HCT116 (cell line): ENCODE measurements at regions not wholly inside any gene's neighbourhood (a gene's known extent, or its start where the extent isn't known, plus 50 kb on each side); places are given as distances from the start of the nearest gene placed in this dataset.

ENCODE experiments used
- ATAC-seq: fragments of 200-7000 bp; cut with Tn5 transposase; 2 replicates; pipeline ENCODE4 v1.9.1; 2020; ENCODE audit warnings: mild to moderate bottlenecking, moderate library complexity
- BruUV-seq: library from RNA; stranded (reverse); fragments of 400-500 nt; replicated peaks from 2 replicates; lab custom pipeline; 2021; lab: Mats Ljungman, UMichigan
- CTCF ChIA-PET: fragments of 300-600 bp; sonication (Branson Sonifier 250); formaldehyde crosslinking; loops from one replicate; lab custom pipeline; 2021; ENCODE audit warnings: antibody characterized with exemption; lab: Charles Lee
- POLR2A ChIA-PET: fragments of 300-600, 350-600 bp; sonication (Branson Sonifier 250); formaldehyde crosslinking; loops from one replicate; lab custom pipeline; 2021; ENCODE audit warnings: antibody characterized with exemption; lab: Charles Lee
- RAD21 ChIA-PET, 2 experiments: fragments of 300-600 bp; sonication (Branson Sonifier 250); formaldehyde crosslinking; loops; one replicate each; lab custom pipeline; 2023; ENCODE audit warnings: low total read pairs in 2 of 2; ENCODE audit not compliant: uncharacterized antibody in 2 of 2, unreplicated experiment in 2 of 2, low non-redundant PET in 1 of 2; lab: Charles Lee
- DNase-seq: peaks from one replicate; pipeline ENCODE4 v3.0.0-alpha.2; 2010; ENCODE audit warnings: low read depth, low spot score
- H2AFZ ChIP-seq: fragments of 200-600 bp; shearing (Covaris generic), sonication (generic); 2 replicates; pipeline ENCODE4 v1.6.1; 2017; ENCODE audit warnings: low read depth, mixed run types, mixed read lengths, antibody characterized with exemption, low read length; ENCODE audit not compliant: poor library complexity, severe bottlenecking
- H3K27ac ChIP-seq: 2 replicates; pipeline ENCODE4 v1.5.1; 2012; ENCODE audit warnings: low read depth, low read length
- H3K27me3 ChIP-seq: fragments of 200-600 bp; sonication (generic); 2 replicates; pipeline ENCODE4 v1.6.1; 2016; ENCODE audit warnings: mixed run types, low read length, mixed read lengths; ENCODE audit not compliant: insufficient read depth
- H3K36me3 ChIP-seq, 2 experiments: fragments of 200-500 bp in 1 of 2; fragments of 200-600 bp in 1 of 2; sonication (Bioruptor generic) in 1 of 2; sonication (generic) in 1 of 2; 2 replicates each; pipeline versions ENCODE4 v1.5.1 to v1.6.1; 2014 to 2016; ENCODE audit warnings: low read length in 2 of 2, inconsistent platforms in 1 of 2, mixed read lengths in 1 of 2, mixed run types in 1 of 2; ENCODE audit not compliant: insufficient read depth in 2 of 2, control insufficient read depth in 1 of 2
- H3K4me1 ChIP-seq, 2 experiments: fragments of 200-600 bp in 1 of 2; sonication (generic) in 1 of 2; 2 replicates each; pipeline versions ENCODE4 v1.5.1 to v1.6.1; 2012 to 2017; ENCODE audit warnings: low read length in 2 of 2, inconsistent platforms in 1 of 2, mild to moderate bottlenecking in 1 of 2, mixed read lengths in 1 of 2, mixed run types in 1 of 2, moderate library complexity in 1 of 2; ENCODE audit not compliant: insufficient read depth in 2 of 2, control insufficient read depth in 1 of 2
- H3K4me2 ChIP-seq: fragments of 200-600 bp; sonication (generic); 2 replicates; pipeline ENCODE4 v1.6.1; 2017; ENCODE audit warnings: mixed run types, low read length, mixed read lengths
- H3K4me3 ChIP-seq, 2 experiments: fragments of 200-600 bp in 1 of 2; sonication (generic) in 1 of 2; replicated peaks in 1 of 2; 2 replicates each; pipeline ENCODE4 v1.5.1; 2011 to 2016; ENCODE audit warnings: low read length in 2 of 2, control low read depth in 1 of 2, low read depth in 1 of 2, mild to moderate bottlenecking in 1 of 2, mixed read lengths in 1 of 2, mixed run types in 1 of 2
- H3K79me2 ChIP-seq: fragments of 200-600 bp; sonication (generic); 2 replicates; pipeline ENCODE4 v1.6.1; 2017; ENCODE audit warnings: mild to moderate bottlenecking, mixed run types, low read length, moderate library complexity, mixed read lengths; ENCODE audit not compliant: insufficient read depth
- H3K9ac ChIP-seq: fragments of 200-600 bp; sonication (generic); 2 replicates; pipeline ENCODE4 v1.6.1; 2016; ENCODE audit warnings: low read length, mixed read lengths
- H3K9me2 ChIP-seq: fragments of 200-600 bp; sonication (generic), shearing (Covaris generic); 2 replicates; pipeline ENCODE4 v1.6.1; 2017; ENCODE audit warnings: mixed run types, mild to moderate bottlenecking, moderate library complexity; ENCODE audit not compliant: insufficient read depth
- H3K9me3 ChIP-seq, 2 experiments: fragments of 200-500 bp in 1 of 2; fragments of 200-600 bp in 1 of 2; sonication (Bioruptor generic) in 1 of 2; sonication (generic) in 1 of 2; 2 replicates each; pipeline ENCODE4 v1.6.1; 2014 to 2017; ENCODE audit warnings: low read length in 2 of 2, mixed read lengths in 2 of 2, inconsistent platforms in 1 of 2, low read depth in 1 of 2, mild to moderate bottlenecking in 1 of 2, mixed run types in 1 of 2, moderate library complexity in 1 of 2; ENCODE audit not compliant: control insufficient read depth in 1 of 2, insufficient read depth in 1 of 2
- H4K20me1 ChIP-seq: fragments of 200-600 bp; sonication (generic), shearing (Covaris generic); 2 replicates; pipeline ENCODE4 v1.6.1; 2017; ENCODE audit warnings: mixed run types, mild to moderate bottlenecking, moderate library complexity; ENCODE audit not compliant: insufficient read depth
- ATF3 ChIP-seq: IDR thresholded peaks from 2 replicates; pipeline ENCODE4 v1.6.1; 2012
- CEBPB ChIP-seq: IDR thresholded peaks from 2 replicates; pipeline ENCODE4 v1.6.1; 2012; ENCODE audit warnings: low read depth
- EGR1 ChIP-seq: IDR thresholded peaks from 2 replicates; pipeline ENCODE4 v1.6.1; 2012; ENCODE audit warnings: low read depth
- ELF1 ChIP-seq: IDR thresholded peaks from 2 replicates; pipeline ENCODE4 v1.6.1; 2012; ENCODE audit warnings: low read depth, borderline replicate concordance
- EZH2 ChIP-seq: fragments of 200-600 bp; sonication (generic); IDR thresholded peaks from 2 replicates; pipeline ENCODE4 v1.6.1; 2017; ENCODE audit warnings: antibody characterized with exemption, mixed run types
- JUND ChIP-seq: IDR thresholded peaks from 2 replicates; pipeline ENCODE4 v1.6.1; 2012
- MAX ChIP-seq: IDR thresholded peaks from 2 replicates; pipeline ENCODE4 v1.6.1; 2012
- POLR2A ChIP-seq: IDR thresholded peaks from 2 replicates; pipeline ENCODE4 v1.7.0; 2011; ENCODE audit warnings: borderline replicate concordance; ENCODE audit not compliant: insufficient read depth, insufficient read length; ENCODE audit errors: extremely low read depth
- POLR2AphosphoS5 ChIP-seq: IDR thresholded peaks from 2 replicates; pipeline ENCODE4 v1.6.1; 2011; ENCODE audit warnings: mild to moderate bottlenecking, low read depth, low read length, moderate library complexity
- SIN3A ChIP-seq: IDR thresholded peaks from 2 replicates; pipeline ENCODE4 v1.6.1; 2012; ENCODE audit warnings: low read depth
- TCF7L2 ChIP-seq: IDR thresholded peaks from 2 replicates; pipeline ENCODE4 v1.7.0; 2011; ENCODE audit warnings: borderline replicate concordance, inconsistent platforms; ENCODE audit not compliant: insufficient read depth, insufficient read length; ENCODE audit errors: extremely low read depth
- ZBTB33 ChIP-seq: IDR thresholded peaks from 2 replicates; pipeline ENCODE4 v1.6.1; 2011; ENCODE audit warnings: mild to moderate bottlenecking, low read length, moderate library complexity; ENCODE audit not compliant: insufficient replicate concordance; ENCODE audit errors: extremely low read depth
- ZFX ChIP-seq: fragments of 450-650 bp; IDR thresholded peaks from 2 replicates; pipeline ENCODE4 v1.6.1; 2017
- ZNF274 ChIP-seq: fragments of 200-500 bp; sonication (Bioruptor generic); IDR thresholded peaks from 2 replicates; pipeline ENCODE4 v1.6.1; 2014; ENCODE audit warnings: mild to moderate bottlenecking, low read depth, low read length, inconsistent platforms
- intact Hi-C: fragments of 100-400 bp; cut with micrococcal nuclease; formaldehyde crosslinking; loops from 2 replicates; pipeline ENCODE4 v1.10.0; 2022
- TF ChIP-seq, protein P1 (sequence below), 3 experiments: fragments of 200-600 bp in 1 of 3; sonication (generic) in 1 of 3; IDR thresholded peaks in 2 of 3; conservative IDR thresholded peaks in 1 of 3; 2 replicates each; pipeline ENCODE4 v1.5.1; 2012 to 2017; ENCODE audit warnings: low read depth in 2 of 3, low read length in 2 of 3, antibody characterized with exemption in 1 of 3, borderline replicate concordance in 1 of 3, control low read depth in 1 of 3, mild to moderate bottlenecking in 1 of 3, mixed read lengths in 1 of 3, mixed run types in 1 of 3, moderate library complexity in 1 of 3; ENCODE audit not compliant: insufficient read depth in 1 of 3

DNA sequence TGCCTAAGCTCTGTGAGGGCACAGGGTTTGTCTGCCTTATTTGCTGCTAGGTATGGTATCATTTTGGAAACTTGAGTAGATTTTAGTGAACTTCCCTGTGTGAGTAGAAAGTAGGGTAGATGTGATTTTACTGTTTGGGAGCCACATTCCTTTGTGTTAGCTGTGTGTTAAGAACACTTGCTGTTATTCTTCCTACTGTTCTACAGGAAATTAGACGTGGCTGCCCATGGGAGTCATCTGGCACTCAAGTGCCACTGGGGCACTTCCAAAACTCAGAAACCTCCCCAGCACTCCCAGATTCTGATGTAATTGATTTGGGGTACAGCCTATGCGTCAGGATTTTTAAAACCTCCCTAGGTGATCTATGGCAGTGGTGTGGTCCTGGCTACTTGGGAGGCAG lies 369.9 kb upstream of the C2CD4B start:
- no peak overlapping the region for H3K27ac ChIP-seq
- H3K4me1 ChIP-seq: no peaks in the 10 kb centered on the region
- ChIA-PET POLR2A (no interaction called here), CTCF (no interaction called here), RAD21 (no interaction called here)
- ATAC-seq (no peak), DNase-seq (no peak)
- H3K79me2 ChIP-seq: no peaks in the 10 kb centered on the region
- no peaks in the 10 kb centered on the region for H3K36me3 ChIP-seq
- no peak for TF ChIP-seq EGR1
- TF ChIP-seq SIN3A: no peak
- TF ChIP-seq POLR2A: no peak
- no peak for TF ChIP-seq JUND
- TF ChIP-seq, protein P1, sequence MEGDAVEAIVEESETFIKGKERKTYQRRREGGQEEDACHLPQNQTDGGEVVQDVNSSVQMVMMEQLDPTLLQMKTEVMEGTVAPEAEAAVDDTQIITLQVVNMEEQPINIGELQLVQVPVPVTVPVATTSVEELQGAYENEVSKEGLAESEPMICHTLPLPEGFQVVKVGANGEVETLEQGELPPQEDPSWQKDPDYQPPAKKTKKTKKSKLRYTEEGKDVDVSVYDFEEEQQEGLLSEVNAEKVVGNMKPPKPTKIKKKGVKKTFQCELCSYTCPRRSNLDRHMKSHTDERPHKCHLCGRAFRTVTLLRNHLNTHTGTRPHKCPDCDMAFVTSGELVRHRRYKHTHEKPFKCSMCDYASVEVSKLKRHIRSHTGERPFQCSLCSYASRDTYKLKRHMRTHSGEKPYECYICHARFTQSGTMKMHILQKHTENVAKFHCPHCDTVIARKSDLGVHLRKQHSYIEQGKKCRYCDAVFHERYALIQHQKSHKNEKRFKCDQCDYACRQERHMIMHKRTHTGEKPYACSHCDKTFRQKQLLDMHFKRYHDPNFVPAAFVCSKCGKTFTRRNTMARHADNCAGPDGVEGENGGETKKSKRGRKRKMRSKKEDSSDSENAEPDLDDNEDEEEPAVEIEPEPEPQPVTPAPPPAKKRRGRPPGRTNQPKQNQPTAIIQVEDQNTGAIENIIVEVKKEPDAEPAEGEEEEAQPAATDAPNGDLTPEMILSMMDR (IDR thresholded peaks at IDR 0.05 in 2 of 3, conservative IDR thresholded peaks at IDR 0.05 in 1 of 3; ENCODE audit: borderline replicate concordance in 1 of 3, insufficient read depth in 1 of 3, low read depth in 2 of 3, low read length in 2 of 3): no peak
- no peak for TF ChIP-seq ELF1
- no peak for TF ChIP-seq POLR2AphosphoS5
- no peak for TF ChIP-seq ZFX
- no peak for TF ChIP-seq ATF3
- no peak for TF ChIP-seq EZH2
- H3K4me3 ChIP-seq: no peak overlapping the region
- H3K9me3 ChIP-seq: no peaks in the 10 kb centered on the region
- no peaks in the 10 kb centered on the region for H4K20me1 ChIP-seq
- no peak overlapping the region for H3K4me2 ChIP-seq
- H3K9me2 ChIP-seq: no peaks in the 10 kb centered on the region
- BruUV-seq: no TSS peak
- intact Hi-C loops: no loop called here
- H3K9ac ChIP-seq: no peak overlapping the region
- H2AFZ ChIP-seq: no peak overlapping the region
- H3K27me3 ChIP-seq: no peaks in the 10 kb centered on the region

GRCh38 chr15:62539236-62539635 lies 374.2 kb upstream of the C2CD4B start:
- no peak for TF ChIP-seq ZNF274
- TF ChIP-seq ZBTB33: no peak
- no peak for TF ChIP-seq EZH2
- no peak for TF ChIP-seq TCF7L2
- no peak for TF ChIP-seq ZFX
- TF ChIP-seq POLR2A: no peak
- no peak for TF ChIP-seq EGR1
- no peak for TF ChIP-seq POLR2AphosphoS5
- no peak for TF ChIP-seq JUND
- TF ChIP-seq MAX: no peak
- no peak for TF ChIP-seq SIN3A
- no peak for TF ChIP-seq CEBPB
- no peak overlapping the region for H3K4me3 ChIP-seq
- H3K79me2 ChIP-seq: no peaks in the 10 kb centered on the region
- no peaks in the 10 kb centered on the region for H4K20me1 ChIP-seq
- BruUV-seq: no TSS peak
- no peaks in the 10 kb centered on the region for H3K27me3 ChIP-seq
- CTCF ChIA-PET: interaction anchor here (1.0 kb wide), 1 partner anchor 203 kb away, joined by 3 read pairs; no protein-coding TSS in a partner anchor
- no peaks in the 10 kb centered on the region for H3K36me3 ChIP-seq
- no peaks in the 10 kb centered on the region for H3K9me3 ChIP-seq
- H3K27ac ChIP-seq: no peak overlapping the region
- no peak for ATAC-seq
- no peaks in the 10 kb centered on the region for H3K9me2 ChIP-seq
- no peaks in the 10 kb centered on the region for H3K4me1 ChIP-seq
- H2AFZ ChIP-seq: no peak overlapping the region
- no peak overlapping the region for H3K4me2 ChIP-seq
- no peak for DNase-seq
- intact Hi-C loops: no loop called here
- RAD21 ChIA-PET: no interaction called here
- POLR2A ChIA-PET: no interaction called here
- no peak overlapping the region for H3K9ac ChIP-seq
